HCT116 (cell line): ENCODE measurements at regions not wholly inside any gene's neighbourhood (a gene's known extent, or its start where the extent isn't known, plus 50 kb on each side); places are given as distances from the start of the nearest gene placed in this dataset.

Source experiments
- ATAC-seq: fragments of 200-7000 bp; cut with Tn5 transposase; 2 replicates; pipeline ENCODE4 v1.9.1; 2020; ENCODE audit warnings: mild to moderate bottlenecking, moderate library complexity
- BruUV-seq: library from RNA; stranded (reverse); fragments of 400-500 nt; replicated peaks from 2 replicates; lab custom pipeline; 2021; lab: Mats Ljungman, UMichigan
- CTCF ChIA-PET: fragments of 300-600 bp; sonication (Branson Sonifier 250); formaldehyde crosslinking; loops from one replicate; lab custom pipeline; 2021; ENCODE audit warnings: antibody characterized with exemption; lab: Charles Lee
- POLR2A ChIA-PET: fragments of 300-600, 350-600 bp; sonication (Branson Sonifier 250); formaldehyde crosslinking; loops from one replicate; lab custom pipeline; 2021; ENCODE audit warnings: antibody characterized with exemption; lab: Charles Lee
- RAD21 ChIA-PET, 2 experiments: fragments of 300-600 bp; sonication (Branson Sonifier 250); formaldehyde crosslinking; loops; one replicate each; lab custom pipeline; 2023; ENCODE audit warnings: low total read pairs in 2 of 2; ENCODE audit not compliant: uncharacterized antibody in 2 of 2, unreplicated experiment in 2 of 2, low non-redundant PET in 1 of 2; lab: Charles Lee
- DNase-seq: peaks from one replicate; pipeline ENCODE4 v3.0.0-alpha.2; 2010; ENCODE audit warnings: low read depth, low spot score
- H2AFZ ChIP-seq: fragments of 200-600 bp; shearing (Covaris generic), sonication (generic); 2 replicates; pipeline ENCODE4 v1.6.1; 2017; ENCODE audit warnings: low read depth, mixed run types, mixed read lengths, antibody characterized with exemption, low read length; ENCODE audit not compliant: poor library complexity, severe bottlenecking
- H3K27ac ChIP-seq: 2 replicates; pipeline ENCODE4 v1.5.1; 2012; ENCODE audit warnings: low read depth, low read length
- H3K27me3 ChIP-seq: fragments of 200-600 bp; sonication (generic); 2 replicates; pipeline ENCODE4 v1.6.1; 2016; ENCODE audit warnings: mixed run types, low read length, mixed read lengths; ENCODE audit not compliant: insufficient read depth
- H3K36me3 ChIP-seq, 2 experiments: fragments of 200-500 bp in 1 of 2; fragments of 200-600 bp in 1 of 2; sonication (Bioruptor generic) in 1 of 2; sonication (generic) in 1 of 2; 2 replicates each; pipeline versions ENCODE4 v1.5.1 to v1.6.1; 2014 to 2016; ENCODE audit warnings: low read length in 2 of 2, inconsistent platforms in 1 of 2, mixed read lengths in 1 of 2, mixed run types in 1 of 2; ENCODE audit not compliant: insufficient read depth in 2 of 2, control insufficient read depth in 1 of 2
- H3K4me1 ChIP-seq, 2 experiments: fragments of 200-600 bp in 1 of 2; sonication (generic) in 1 of 2; 2 replicates each; pipeline versions ENCODE4 v1.5.1 to v1.6.1; 2012 to 2017; ENCODE audit warnings: low read length in 2 of 2, inconsistent platforms in 1 of 2, mild to moderate bottlenecking in 1 of 2, mixed read lengths in 1 of 2, mixed run types in 1 of 2, moderate library complexity in 1 of 2; ENCODE audit not compliant: insufficient read depth in 2 of 2, control insufficient read depth in 1 of 2
- H3K4me2 ChIP-seq: fragments of 200-600 bp; sonication (generic); 2 replicates; pipeline ENCODE4 v1.6.1; 2017; ENCODE audit warnings: mixed run types, low read length, mixed read lengths
- H3K4me3 ChIP-seq, 2 experiments: fragments of 200-600 bp in 1 of 2; sonication (generic) in 1 of 2; replicated peaks in 1 of 2; 2 replicates each; pipeline ENCODE4 v1.5.1; 2011 to 2016; ENCODE audit warnings: low read length in 2 of 2, control low read depth in 1 of 2, low read depth in 1 of 2, mild to moderate bottlenecking in 1 of 2, mixed read lengths in 1 of 2, mixed run types in 1 of 2
- H3K79me2 ChIP-seq: fragments of 200-600 bp; sonication (generic); 2 replicates; pipeline ENCODE4 v1.6.1; 2017; ENCODE audit warnings: mild to moderate bottlenecking, mixed run types, low read length, moderate library complexity, mixed read lengths; ENCODE audit not compliant: insufficient read depth
- H3K9ac ChIP-seq: fragments of 200-600 bp; sonication (generic); 2 replicates; pipeline ENCODE4 v1.6.1; 2016; ENCODE audit warnings: low read length, mixed read lengths
- H3K9me2 ChIP-seq: fragments of 200-600 bp; sonication (generic), shearing (Covaris generic); 2 replicates; pipeline ENCODE4 v1.6.1; 2017; ENCODE audit warnings: mixed run types, mild to moderate bottlenecking, moderate library complexity; ENCODE audit not compliant: insufficient read depth
- H3K9me3 ChIP-seq, 2 experiments: fragments of 200-500 bp in 1 of 2; fragments of 200-600 bp in 1 of 2; sonication (Bioruptor generic) in 1 of 2; sonication (generic) in 1 of 2; 2 replicates each; pipeline ENCODE4 v1.6.1; 2014 to 2017; ENCODE audit warnings: low read length in 2 of 2, mixed read lengths in 2 of 2, inconsistent platforms in 1 of 2, low read depth in 1 of 2, mild to moderate bottlenecking in 1 of 2, mixed run types in 1 of 2, moderate library complexity in 1 of 2; ENCODE audit not compliant: control insufficient read depth in 1 of 2, insufficient read depth in 1 of 2
- H4K20me1 ChIP-seq: fragments of 200-600 bp; sonication (generic), shearing (Covaris generic); 2 replicates; pipeline ENCODE4 v1.6.1; 2017; ENCODE audit warnings: mixed run types, mild to moderate bottlenecking, moderate library complexity; ENCODE audit not compliant: insufficient read depth
- CEBPB ChIP-seq: IDR thresholded peaks from 2 replicates; pipeline ENCODE4 v1.6.1; 2012; ENCODE audit warnings: low read depth
- EGR1 ChIP-seq: IDR thresholded peaks from 2 replicates; pipeline ENCODE4 v1.6.1; 2012; ENCODE audit warnings: low read depth
- EZH2 ChIP-seq: fragments of 200-600 bp; sonication (generic); IDR thresholded peaks from 2 replicates; pipeline ENCODE4 v1.6.1; 2017; ENCODE audit warnings: antibody characterized with exemption, mixed run types
- JUND ChIP-seq: IDR thresholded peaks from 2 replicates; pipeline ENCODE4 v1.6.1; 2012
- MAX ChIP-seq: IDR thresholded peaks from 2 replicates; pipeline ENCODE4 v1.6.1; 2012
- POLR2A ChIP-seq: IDR thresholded peaks from 2 replicates; pipeline ENCODE4 v1.7.0; 2011; ENCODE audit warnings: borderline replicate concordance; ENCODE audit not compliant: insufficient read depth, insufficient read length; ENCODE audit errors: extremely low read depth
- POLR2AphosphoS5 ChIP-seq: IDR thresholded peaks from 2 replicates; pipeline ENCODE4 v1.6.1; 2011; ENCODE audit warnings: mild to moderate bottlenecking, low read depth, low read length, moderate library complexity
- RAD21 ChIP-seq: IDR thresholded peaks from 2 replicates; pipeline ENCODE4 v1.6.1; 2012; ENCODE audit warnings: low read depth, mild to moderate bottlenecking
- SP1 ChIP-seq: IDR thresholded peaks from 2 replicates; pipeline ENCODE4 v1.6.1; 2012; ENCODE audit warnings: low read depth
- TCF7L2 ChIP-seq: IDR thresholded peaks from 2 replicates; pipeline ENCODE4 v1.7.0; 2011; ENCODE audit warnings: borderline replicate concordance, inconsistent platforms; ENCODE audit not compliant: insufficient read depth, insufficient read length; ENCODE audit errors: extremely low read depth
- ZNF274 ChIP-seq: fragments of 200-500 bp; sonication (Bioruptor generic); IDR thresholded peaks from 2 replicates; pipeline ENCODE4 v1.6.1; 2014; ENCODE audit warnings: mild to moderate bottlenecking, low read depth, low read length, inconsistent platforms
- intact Hi-C: fragments of 100-400 bp; cut with micrococcal nuclease; formaldehyde crosslinking; loops from 2 replicates; pipeline ENCODE4 v1.10.0; 2022
- TF ChIP-seq, protein P1 (sequence below), 3 experiments: fragments of 200-600 bp in 1 of 3; sonication (generic) in 1 of 3; IDR thresholded peaks in 2 of 3; conservative IDR thresholded peaks in 1 of 3; 2 replicates each; pipeline ENCODE4 v1.5.1; 2012 to 2017; ENCODE audit warnings: low read depth in 2 of 3, low read length in 2 of 3, antibody characterized with exemption in 1 of 3, borderline replicate concordance in 1 of 3, control low read depth in 1 of 3, mild to moderate bottlenecking in 1 of 3, mixed read lengths in 1 of 3, mixed run types in 1 of 3, moderate library complexity in 1 of 3; ENCODE audit not compliant: insufficient read depth in 1 of 3
- TF ChIP-seq, protein P2 (sequence below): IDR thresholded peaks from 2 replicates; pipeline ENCODE4 v1.6.1; 2012; ENCODE audit warnings: low read depth

GRCh38 chr3:109831403-109831802, 494.1 kb upstream of the DPPA4 start:
- Histone ChIP-seq H2AFZ (no peak overlapping the region), H3K79me2 (no peaks in the 10 kb centered on the region), H3K27ac (no peak overlapping the region), H3K4me2 (no peak overlapping the region), H3K9me2 (no peaks in the 10 kb centered on the region), H3K4me3 (no peak overlapping the region), H3K27me3 (no peaks in the 10 kb centered on the region), H4K20me1 (no peaks in the 10 kb centered on the region), H3K9me3 (no peaks in the 10 kb centered on the region), H3K4me1 (no peaks in the 10 kb centered on the region), H3K36me3 (no peaks in the 10 kb centered on the region), H3K9ac (no peak overlapping the region)
- CTCF ChIA-PET: no interaction called here
- DNase-seq (no peak), ATAC-seq (no peak)
- BruUV-seq: no TSS peak
- no peak for TF ChIP-seq SP1
- TF ChIP-seq ZNF274: no peak
- TF ChIP-seq CEBPB: no peak
- no peak for TF ChIP-seq JUND
- TF ChIP-seq POLR2AphosphoS5: no peak
- TF ChIP-seq TCF7L2: no peak
- TF ChIP-seq, protein P1, sequence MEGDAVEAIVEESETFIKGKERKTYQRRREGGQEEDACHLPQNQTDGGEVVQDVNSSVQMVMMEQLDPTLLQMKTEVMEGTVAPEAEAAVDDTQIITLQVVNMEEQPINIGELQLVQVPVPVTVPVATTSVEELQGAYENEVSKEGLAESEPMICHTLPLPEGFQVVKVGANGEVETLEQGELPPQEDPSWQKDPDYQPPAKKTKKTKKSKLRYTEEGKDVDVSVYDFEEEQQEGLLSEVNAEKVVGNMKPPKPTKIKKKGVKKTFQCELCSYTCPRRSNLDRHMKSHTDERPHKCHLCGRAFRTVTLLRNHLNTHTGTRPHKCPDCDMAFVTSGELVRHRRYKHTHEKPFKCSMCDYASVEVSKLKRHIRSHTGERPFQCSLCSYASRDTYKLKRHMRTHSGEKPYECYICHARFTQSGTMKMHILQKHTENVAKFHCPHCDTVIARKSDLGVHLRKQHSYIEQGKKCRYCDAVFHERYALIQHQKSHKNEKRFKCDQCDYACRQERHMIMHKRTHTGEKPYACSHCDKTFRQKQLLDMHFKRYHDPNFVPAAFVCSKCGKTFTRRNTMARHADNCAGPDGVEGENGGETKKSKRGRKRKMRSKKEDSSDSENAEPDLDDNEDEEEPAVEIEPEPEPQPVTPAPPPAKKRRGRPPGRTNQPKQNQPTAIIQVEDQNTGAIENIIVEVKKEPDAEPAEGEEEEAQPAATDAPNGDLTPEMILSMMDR (IDR thresholded peaks at IDR 0.05 in 2 of 3, conservative IDR thresholded peaks at IDR 0.05 in 1 of 3; ENCODE audit: borderline replicate concordance in 1 of 3, insufficient read depth in 1 of 3, low read depth in 2 of 3, low read length in 2 of 3): no peak
- no peak for TF ChIP-seq MAX
- TF ChIP-seq EGR1: no peak
- TF ChIP-seq, protein P2, sequence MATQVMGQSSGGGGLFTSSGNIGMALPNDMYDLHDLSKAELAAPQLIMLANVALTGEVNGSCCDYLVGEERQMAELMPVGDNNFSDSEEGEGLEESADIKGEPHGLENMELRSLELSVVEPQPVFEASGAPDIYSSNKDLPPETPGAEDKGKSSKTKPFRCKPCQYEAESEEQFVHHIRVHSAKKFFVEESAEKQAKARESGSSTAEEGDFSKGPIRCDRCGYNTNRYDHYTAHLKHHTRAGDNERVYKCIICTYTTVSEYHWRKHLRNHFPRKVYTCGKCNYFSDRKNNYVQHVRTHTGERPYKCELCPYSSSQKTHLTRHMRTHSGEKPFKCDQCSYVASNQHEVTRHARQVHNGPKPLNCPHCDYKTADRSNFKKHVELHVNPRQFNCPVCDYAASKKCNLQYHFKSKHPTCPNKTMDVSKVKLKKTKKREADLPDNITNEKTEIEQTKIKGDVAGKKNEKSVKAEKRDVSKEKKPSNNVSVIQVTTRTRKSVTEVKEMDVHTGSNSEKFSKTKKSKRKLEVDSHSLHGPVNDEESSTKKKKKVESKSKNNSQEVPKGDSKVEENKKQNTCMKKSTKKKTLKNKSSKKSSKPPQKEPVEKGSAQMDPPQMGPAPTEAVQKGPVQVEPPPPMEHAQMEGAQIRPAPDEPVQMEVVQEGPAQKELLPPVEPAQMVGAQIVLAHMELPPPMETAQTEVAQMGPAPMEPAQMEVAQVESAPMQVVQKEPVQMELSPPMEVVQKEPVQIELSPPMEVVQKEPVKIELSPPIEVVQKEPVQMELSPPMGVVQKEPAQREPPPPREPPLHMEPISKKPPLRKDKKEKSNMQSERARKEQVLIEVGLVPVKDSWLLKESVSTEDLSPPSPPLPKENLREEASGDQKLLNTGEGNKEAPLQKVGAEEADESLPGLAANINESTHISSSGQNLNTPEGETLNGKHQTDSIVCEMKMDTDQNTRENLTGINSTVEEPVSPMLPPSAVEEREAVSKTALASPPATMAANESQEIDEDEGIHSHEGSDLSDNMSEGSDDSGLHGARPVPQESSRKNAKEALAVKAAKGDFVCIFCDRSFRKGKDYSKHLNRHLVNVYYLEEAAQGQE: no peak
- TF ChIP-seq POLR2A: no peak
- TF ChIP-seq RAD21: no peak
- TF ChIP-seq EZH2: no peak
- intact Hi-C loops: no loop called here
- POLR2A ChIA-PET: no interaction called here
- RAD21 ChIA-PET: no interaction called here
